ENCODE measurements at regions not wholly inside any gene's neighbourhood (a gene's known extent, or its start where the extent isn't known, plus 50 kb on each side); places are given as distances from the start of the nearest gene placed in this dataset.
A peak's percentile ranks its signal among the peaks of the same experiment; 100 is the strongest.

DNA sequence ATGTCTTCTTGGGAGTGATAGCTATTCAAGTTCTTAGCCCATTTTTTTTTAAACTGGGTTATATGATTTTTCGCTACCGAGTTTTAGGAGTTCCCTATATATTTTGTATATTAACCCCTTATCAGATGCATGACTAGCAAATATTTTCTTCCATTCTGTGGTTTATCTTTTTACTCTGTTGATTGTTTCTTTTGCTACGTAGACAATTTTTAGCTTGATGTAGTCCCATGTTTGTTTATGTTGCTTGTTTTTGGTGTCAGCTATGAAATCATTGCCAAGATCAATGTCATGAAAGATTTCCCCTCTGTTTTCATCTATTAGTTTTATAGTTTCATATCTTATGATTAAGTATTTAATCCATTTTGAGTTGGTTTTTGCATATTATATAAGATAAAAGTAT, 480.5 kb downstream of the CDH11 start:
- no peak for DNase-seq (ENCODE audit: low read depth)
- TF ChIP-seq, protein P1, sequence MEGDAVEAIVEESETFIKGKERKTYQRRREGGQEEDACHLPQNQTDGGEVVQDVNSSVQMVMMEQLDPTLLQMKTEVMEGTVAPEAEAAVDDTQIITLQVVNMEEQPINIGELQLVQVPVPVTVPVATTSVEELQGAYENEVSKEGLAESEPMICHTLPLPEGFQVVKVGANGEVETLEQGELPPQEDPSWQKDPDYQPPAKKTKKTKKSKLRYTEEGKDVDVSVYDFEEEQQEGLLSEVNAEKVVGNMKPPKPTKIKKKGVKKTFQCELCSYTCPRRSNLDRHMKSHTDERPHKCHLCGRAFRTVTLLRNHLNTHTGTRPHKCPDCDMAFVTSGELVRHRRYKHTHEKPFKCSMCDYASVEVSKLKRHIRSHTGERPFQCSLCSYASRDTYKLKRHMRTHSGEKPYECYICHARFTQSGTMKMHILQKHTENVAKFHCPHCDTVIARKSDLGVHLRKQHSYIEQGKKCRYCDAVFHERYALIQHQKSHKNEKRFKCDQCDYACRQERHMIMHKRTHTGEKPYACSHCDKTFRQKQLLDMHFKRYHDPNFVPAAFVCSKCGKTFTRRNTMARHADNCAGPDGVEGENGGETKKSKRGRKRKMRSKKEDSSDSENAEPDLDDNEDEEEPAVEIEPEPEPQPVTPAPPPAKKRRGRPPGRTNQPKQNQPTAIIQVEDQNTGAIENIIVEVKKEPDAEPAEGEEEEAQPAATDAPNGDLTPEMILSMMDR (conservative IDR thresholded peaks at IDR 0.05; ENCODE audit: control insufficient read depth, insufficient read depth, low read depth, low read length), result no peak
- H3K4me3 ChIP-seq (ENCODE audit: control insufficient read depth, low read depth, low read length), result no peak overlapping the region

DNA sequence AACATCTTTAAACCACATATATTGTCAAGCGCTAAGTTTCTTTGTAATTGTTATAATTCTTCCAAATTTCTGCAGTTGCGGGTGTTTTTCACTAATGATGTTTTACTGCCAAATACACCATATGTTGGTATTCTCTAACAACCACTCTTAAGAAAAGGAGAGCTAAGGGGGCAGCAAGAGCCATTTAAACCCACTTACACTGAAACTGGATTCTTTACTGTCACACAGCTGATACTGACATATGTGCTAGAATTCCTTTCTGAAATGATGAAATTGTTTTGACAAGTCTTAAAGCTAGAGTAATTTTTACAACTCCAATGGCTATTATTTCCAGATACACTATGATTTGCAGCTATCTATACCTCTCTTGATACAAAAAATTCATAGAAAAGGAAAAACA, 483.1 kb downstream of the CDH11 start:
- H3K4me3 ChIP-seq (ENCODE audit: control insufficient read depth, low read depth, low read length), result no peak overlapping the region
- TF ChIP-seq, protein P1 (conservative IDR thresholded peaks at IDR 0.05; ENCODE audit: control insufficient read depth, insufficient read depth, low read depth, low read length), result no peak
- no peak for DNase-seq (ENCODE audit: low read depth)

DNA sequence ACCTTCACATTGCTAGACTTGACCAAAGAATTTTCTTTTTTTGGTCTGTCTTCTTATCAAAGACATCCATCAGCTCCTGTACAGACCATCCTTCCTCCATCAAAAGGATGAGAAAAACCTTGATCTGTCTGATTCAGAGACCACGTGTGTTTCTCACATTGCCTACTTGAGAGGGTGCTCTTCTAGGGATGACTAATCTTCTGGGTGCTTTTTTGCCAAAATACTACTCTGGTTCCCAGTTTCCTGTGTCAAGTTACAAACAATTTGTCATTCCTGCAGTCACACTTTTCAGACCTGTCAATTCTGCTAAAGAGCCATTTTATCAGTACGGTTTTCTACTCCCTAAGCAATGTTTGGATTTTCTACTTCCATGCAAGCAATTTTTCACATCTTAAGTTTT, 492.2 kb downstream of the CDH11 start:
- TF ChIP-seq, protein P1 (conservative IDR thresholded peaks at IDR 0.05; ENCODE audit: control insufficient read depth, insufficient read depth, low read depth, low read length), result no peak
- DNase-seq (ENCODE audit: low read depth), result peak; percentile 50
- H3K4me3 ChIP-seq (ENCODE audit: control insufficient read depth, low read depth, low read length), result no peak overlapping the region

DNA sequence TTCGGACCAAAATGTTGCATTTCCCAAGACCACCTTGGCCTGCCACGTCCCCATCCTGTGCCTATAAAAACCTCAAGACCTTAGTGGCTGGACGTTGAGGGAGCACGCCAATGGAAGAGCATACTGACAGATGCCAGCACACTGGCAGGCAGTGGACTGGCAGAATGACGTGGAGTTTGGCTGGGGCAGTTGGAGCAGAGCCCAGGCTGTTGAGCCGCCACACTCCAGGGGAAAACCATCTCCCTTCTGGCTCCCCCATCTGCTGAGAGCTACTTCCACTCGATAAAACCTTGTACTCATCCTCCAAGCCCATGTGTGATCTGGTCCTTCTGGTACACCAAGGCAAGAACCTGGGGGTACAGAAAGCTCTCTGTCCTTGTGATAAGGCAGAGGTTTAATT, 494.1 kb downstream of the CDH11 start:
- H3K4me3 ChIP-seq (ENCODE audit: control insufficient read depth, low read depth, low read length), result no peak overlapping the region
- TF ChIP-seq, protein P1 (conservative IDR thresholded peaks at IDR 0.05; ENCODE audit: control insufficient read depth, insufficient read depth, low read depth, low read length), result no peak
- DNase-seq (ENCODE audit: low read depth), result no peak

DNA sequence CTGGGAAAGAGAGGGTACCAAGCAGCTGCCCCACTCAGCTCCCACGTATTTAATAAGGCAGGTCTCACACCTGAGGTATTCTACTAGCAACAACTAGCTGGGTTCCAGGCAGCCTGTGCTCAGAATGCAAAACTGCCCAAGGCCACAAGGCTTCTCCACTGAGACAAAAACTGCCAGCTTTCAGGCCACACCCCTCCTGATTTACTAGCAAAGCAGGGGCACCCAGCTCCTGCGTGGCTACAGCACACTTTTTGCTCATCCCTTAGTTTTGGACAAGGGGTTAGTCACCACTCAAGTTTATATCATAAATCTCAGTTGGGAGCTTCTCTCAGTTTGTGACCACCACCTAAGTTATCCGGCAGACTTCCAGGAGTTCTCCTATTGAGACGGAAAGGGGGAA, 494.6 kb downstream of the CDH11 start:
- H3K4me3 ChIP-seq (ENCODE audit: control insufficient read depth, low read depth, low read length), result no peak overlapping the region
- TF ChIP-seq, protein P1 (conservative IDR thresholded peaks at IDR 0.05; ENCODE audit: control insufficient read depth, insufficient read depth, low read depth, low read length), result no peak
- peak; percentile 7 for DNase-seq (ENCODE audit: low read depth)

DNA sequence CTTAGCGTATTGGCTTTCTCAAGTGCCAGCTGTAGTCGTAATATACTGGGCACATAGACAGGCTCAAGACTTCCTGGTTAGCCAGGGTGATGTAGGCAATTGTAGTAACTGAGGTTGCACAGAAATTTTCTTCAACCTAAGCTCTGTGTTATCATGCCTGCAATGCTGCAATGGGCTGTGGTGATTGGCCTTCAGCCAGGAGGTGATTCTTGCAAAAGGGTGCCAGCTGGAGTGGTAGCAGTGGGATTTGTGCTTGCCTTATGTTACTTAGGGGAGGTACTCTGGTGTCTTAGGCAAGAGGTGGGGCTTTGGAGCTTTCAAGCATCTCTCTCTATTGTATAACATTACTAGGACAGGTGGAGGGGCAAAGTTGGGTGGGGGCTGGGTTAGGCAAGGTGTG, 495.1 kb downstream of the CDH11 start:
- TF ChIP-seq, protein P1 (conservative IDR thresholded peaks at IDR 0.05; ENCODE audit: control insufficient read depth, insufficient read depth, low read depth, low read length), result no peak
- no peak overlapping the region for H3K4me3 ChIP-seq (ENCODE audit: control insufficient read depth, low read depth, low read length)
- DNase-seq (ENCODE audit: low read depth), result no peak

DNA sequence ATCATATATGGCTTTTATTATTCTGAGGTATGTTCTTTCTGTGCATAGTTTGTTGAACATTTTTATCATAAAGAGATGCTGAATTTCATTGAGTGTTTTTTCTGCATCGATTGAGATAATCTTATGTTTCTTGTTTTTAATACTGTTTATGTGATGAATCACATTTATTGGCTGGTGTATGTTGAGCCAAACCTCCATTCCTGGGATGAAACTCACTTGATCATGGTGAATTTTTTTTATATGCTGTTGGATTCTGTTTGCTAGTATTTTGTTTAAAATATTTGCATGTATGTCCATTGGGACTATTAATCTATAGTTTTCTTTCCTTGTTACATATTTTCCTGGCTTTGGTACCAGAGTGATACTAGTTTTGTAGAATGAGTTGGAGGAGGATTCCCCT, 500.2 kb downstream of the CDH11 start:
- TF ChIP-seq, protein P1 (conservative IDR thresholded peaks at IDR 0.05; ENCODE audit: control insufficient read depth, insufficient read depth, low read depth, low read length), result no peak

More for the DNA sequence above, 500.2 kb downstream of the CDH11 start:
- DNase-seq (ENCODE audit: low read depth), result peak; percentile 12
- H3K4me3 ChIP-seq (ENCODE audit: control insufficient read depth, low read depth, low read length), result no peak overlapping the region
